ENCODE measurements at regions not wholly inside any gene's neighbourhood (a gene's known extent, or its start where the extent isn't known, plus 50 kb on each side); places are given as distances from the start of the nearest gene placed in this dataset.
A peak's percentile ranks its signal among the peaks of the same experiment; 100 is the strongest.

- no peak for DNase-seq (ENCODE audit: low spot score)
- peak overlapping the region in 1 of 2 donors; percentile 4 for H3K27ac ChIP-seq
- H3K27me3 ChIP-seq: no peaks in the 10 kb centered on the region
- TF ChIP-seq CTCF (IDR thresholded peaks at IDR 0.05): no peak
- no peaks in the 10 kb centered on the region for H3K36me3 ChIP-seq
- H3K4me1 ChIP-seq: peaks cover 0 to 42% of the 10 kb centered on the region in 2 donors
- no peak overlapping the region for H3K4me3 ChIP-seq
- no peaks in the 10 kb centered on the region for H3K9me3 ChIP-seq
Observed at GRCh38 chr1:67586596-67586995, 98.4 kb upstream of the GADD45A start.

GRCh38 chr1:67588178-67588855, 96.7 kb upstream of the GADD45A start:
- no peak for DNase-seq (ENCODE audit: low spot score)
- Histone ChIP-seq H3K4me3 (no peak overlapping the region), H3K27ac (peak overlapping the region; percentile 2 to 53), H3K9me3 (no peaks in the 10 kb centered on the region), H3K36me3 (no peaks in the 10 kb centered on the region), H3K27me3 (no peaks in the 10 kb centered on the region), H3K4me1 (peaks cover 0 to 35% of the 10 kb centered on the region in 2 donors)
- TF ChIP-seq CTCF (IDR thresholded peaks at IDR 0.05): no peak

GRCh38 chr1:67589519-67590233, 95.3 kb upstream of the GADD45A start:
- TF ChIP-seq CTCF (IDR thresholded peaks at IDR 0.05): no peak
- peak overlapping the region; percentile 35 to 41 for H3K27ac ChIP-seq
- peaks cover 0 to 29% of the 10 kb centered on the region in 2 donors for H3K4me1 ChIP-seq
- H3K27me3 ChIP-seq: no peaks in the 10 kb centered on the region
- H3K4me3 ChIP-seq: no peak overlapping the region
- DNase-seq (ENCODE audit: low spot score): no peak
- no peaks in the 10 kb centered on the region for H3K9me3 ChIP-seq
- no peaks in the 10 kb centered on the region for H3K36me3 ChIP-seq

- no peak overlapping the region for H3K4me3 ChIP-seq
- TF ChIP-seq CTCF (IDR thresholded peaks at IDR 0.05): no peak
- no peaks in the 10 kb centered on the region for H3K9me3 ChIP-seq
- H3K27me3 ChIP-seq: no peaks in the 10 kb centered on the region
- peak overlapping the region; percentile 35 to 41 for H3K27ac ChIP-seq
- H3K36me3 ChIP-seq: no peaks in the 10 kb centered on the region
- peak; percentile 73 for DNase-seq (ENCODE audit: low spot score)
- peaks cover 0 to 29% of the 10 kb centered on the region in 2 donors for H3K4me1 ChIP-seq
Observed at GRCh38 chr1:67590329-67590728, 94.7 kb upstream of the GADD45A start.

- Histone ChIP-seq H3K27me3 (no peaks in the 10 kb centered on the region), H3K27ac (no peak overlapping the region), H3K4me1 (peaks cover 0 to 12% of the 10 kb centered on the region in 2 donors), H3K9me3 (no peaks in the 10 kb centered on the region), H3K36me3 (no peaks in the 10 kb centered on the region), H3K4me3 (no peak overlapping the region)
- DNase-seq (ENCODE audit: low spot score): no peak
- TF ChIP-seq CTCF (IDR thresholded peaks at IDR 0.05): no peak
Observed at GRCh38 chr1:67594764-67595163, 90.2 kb upstream of the GADD45A start.

All from right atrium auricular region (tissue), 2 donors.